HEK293 (cell line): ENCODE measurements at regions not wholly inside any gene's neighbourhood (a gene's known extent, or its start where the extent isn't known, plus 50 kb on each side); places are given as distances from the start of the nearest gene placed in this dataset.

Source experiments
- CTCF ChIP-seq: fragments of 450-650 bp; formaldehyde crosslinking; IDR thresholded peaks from 2 replicates; pipeline ENCODE4 v1.5.1; 2016; ENCODE audit warnings: missing biosample characterization, missing genetic modification characterization
- KLF1 ChIP-seq: fragments of 450-650 bp; formaldehyde crosslinking; IDR thresholded peaks from 2 replicates; pipeline ENCODE4 v1.5.1; 2016; ENCODE audit warnings: missing biosample characterization, missing genetic modification characterization
- ZNF138 ChIP-seq: fragments of 450-650 bp; formaldehyde crosslinking; IDR thresholded peaks from 2 replicates; pipeline ENCODE4 v1.5.1; 2016; ENCODE audit warnings: missing biosample characterization, missing genetic modification characterization, borderline replicate concordance
- ZNF350 ChIP-seq: fragments of 450-650 bp; formaldehyde crosslinking; IDR thresholded peaks from 2 replicates; pipeline ENCODE4 v1.5.0; 2017; ENCODE audit warnings: missing biosample characterization, mild to moderate bottlenecking, missing genetic modification characterization
- ZNF488 ChIP-seq: fragments of 450-650 bp; formaldehyde crosslinking; IDR thresholded peaks from 2 replicates; pipeline ENCODE4 v1.5.1; 2016; ENCODE audit warnings: missing biosample characterization, missing genetic modification characterization
- ZNF843 ChIP-seq: fragments of 450-650 bp; formaldehyde crosslinking; IDR thresholded peaks from 2 replicates; pipeline ENCODE4 v1.5.1; 2016; ENCODE audit warnings: missing biosample characterization, missing genetic modification characterization
- ZSCAN30 ChIP-seq: fragments of 450-650 bp; IDR thresholded peaks from 2 replicates; pipeline ENCODE4 v1.5.1; 2018; ENCODE audit warnings: missing biosample characterization, mild to moderate bottlenecking, missing genetic modification characterization, moderate library complexity
- TF ChIP-seq, protein P1 (sequence below): fragments of 450-650 bp; formaldehyde crosslinking; conservative IDR thresholded peaks from 2 replicates; pipeline ENCODE4 v1.5.1; 2016; ENCODE audit warnings: low read depth, missing biosample characterization, missing genetic modification characterization

DNA sequence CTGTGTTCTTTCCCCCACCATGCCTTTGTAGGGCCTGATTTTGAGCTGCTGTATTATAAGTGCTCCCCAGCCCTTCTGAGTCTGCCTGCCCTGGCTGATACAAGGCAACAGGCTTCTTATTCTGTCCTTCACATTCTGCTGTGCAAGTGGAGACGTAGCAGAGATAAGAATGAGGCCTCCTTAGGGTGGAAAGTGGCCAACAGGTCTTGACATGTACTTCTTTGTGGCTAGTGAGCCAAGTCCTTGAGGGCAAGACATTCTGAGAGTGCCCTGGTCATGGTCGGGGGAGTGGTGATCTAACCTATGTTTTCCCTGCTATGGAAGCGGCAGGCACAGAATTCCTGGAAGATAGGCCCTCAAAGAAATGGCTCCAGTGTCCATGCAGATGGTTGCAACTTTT, 235.7 kb upstream of the CADM1 start:
- TF ChIP-seq ZNF488 (no peak), CTCF (tag by site-specific recombination) (no peak), ZSCAN30 (tag by site-specific recombination) (no peak), ZNF350 (tag by site-specific recombination) (no peak), KLF1 (tag by site-specific recombination) (no peak), ZNF843 (tag by site-specific recombination) (no peak), ZNF138 (tag by site-specific recombination) (no peak)
- TF ChIP-seq, protein P1, sequence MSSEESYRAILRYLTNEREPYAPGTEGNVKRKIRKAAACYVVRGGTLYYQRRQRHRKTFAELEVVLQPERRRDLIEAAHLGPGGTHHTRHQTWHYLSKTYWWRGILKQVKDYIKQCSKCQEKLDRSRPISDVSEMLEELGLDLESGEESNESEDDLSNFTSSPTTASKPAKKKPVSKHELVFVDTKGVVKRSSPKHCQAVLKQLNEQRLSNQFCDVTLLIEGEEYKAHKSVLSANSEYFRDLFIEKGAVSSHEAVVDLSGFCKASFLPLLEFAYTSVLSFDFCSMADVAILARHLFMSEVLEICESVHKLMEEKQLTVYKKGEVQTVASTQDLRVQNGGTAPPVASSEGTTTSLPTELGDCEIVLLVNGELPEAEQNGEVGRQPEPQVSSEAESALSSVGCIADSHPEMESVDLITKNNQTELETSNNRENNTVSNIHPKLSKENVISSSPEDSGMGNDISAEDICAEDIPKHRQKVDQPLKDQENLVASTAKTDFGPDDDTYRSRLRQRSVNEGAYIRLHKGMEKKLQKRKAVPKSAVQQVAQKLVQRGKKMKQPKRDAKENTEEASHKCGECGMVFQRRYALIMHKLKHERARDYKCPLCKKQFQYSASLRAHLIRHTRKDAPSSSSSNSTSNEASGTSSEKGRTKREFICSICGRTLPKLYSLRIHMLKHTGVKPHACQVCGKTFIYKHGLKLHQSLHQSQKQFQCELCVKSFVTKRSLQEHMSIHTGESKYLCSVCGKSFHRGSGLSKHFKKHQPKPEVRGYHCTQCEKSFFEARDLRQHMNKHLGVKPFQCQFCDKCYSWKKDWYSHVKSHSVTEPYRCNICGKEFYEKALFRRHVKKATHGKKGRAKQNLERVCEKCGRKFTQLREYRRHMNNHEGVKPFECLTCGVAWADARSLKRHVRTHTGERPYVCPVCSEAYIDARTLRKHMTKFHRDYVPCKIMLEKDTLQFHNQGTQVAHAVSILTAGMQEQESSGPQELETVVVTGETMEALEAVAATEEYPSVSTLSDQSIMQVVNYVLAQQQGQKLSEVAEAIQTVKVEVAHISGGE (tag by site-specific recombination) = no peak
